Suppressor macrophage treated with lipopolysaccharide for 4 hours (primary cell): ENCODE measurements at regions not wholly inside any gene's neighbourhood (a gene's known extent, or its start where the extent isn't known, plus 50 kb on each side); places are given as distances from the start of the nearest gene placed in this dataset.
A peak's percentile ranks its signal among the peaks of the same experiment; 100 is the strongest.

Experiments used
- DNase-seq: peaks from one replicate; pipeline ENCODE4 v3.0.0-alpha.2; 2020

DNA sequence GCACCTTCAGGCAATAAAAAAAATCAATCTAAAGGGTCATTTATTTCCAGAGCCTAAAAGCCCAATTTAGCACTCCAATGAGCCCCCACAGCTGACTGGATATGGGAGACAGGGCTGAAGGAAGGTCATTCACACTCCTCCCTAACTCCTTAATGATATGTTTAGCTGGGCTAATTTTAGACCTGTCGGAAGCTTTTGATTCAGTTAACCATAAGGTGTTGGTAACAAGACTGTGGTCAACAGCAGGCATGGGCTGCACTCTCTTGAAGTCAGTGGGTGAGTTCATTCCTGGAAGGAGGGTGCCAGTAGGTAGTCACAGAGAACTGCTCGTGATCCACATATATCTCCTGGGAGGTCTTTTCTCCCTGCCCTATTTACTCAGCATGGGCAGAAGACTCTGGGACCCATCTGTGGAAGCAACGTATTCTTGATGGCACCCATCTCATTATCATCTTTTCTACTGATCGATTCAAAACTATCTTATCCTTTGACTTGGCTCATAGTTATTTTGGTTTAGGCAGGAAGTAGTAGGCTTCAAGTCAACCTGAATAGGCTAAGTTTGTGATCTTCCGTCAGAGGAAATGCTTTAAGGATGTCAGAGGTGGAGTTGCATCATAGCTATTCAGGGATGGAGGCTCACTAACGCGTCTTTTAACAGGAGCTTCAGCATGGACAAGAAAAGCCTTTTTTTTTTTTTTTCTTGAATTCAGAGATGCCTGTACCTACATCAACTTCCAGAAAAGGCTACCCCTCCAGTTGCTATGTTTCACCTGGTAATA, 367.7 kb upstream of the SLC30A5 start:
- no peak for DNase-seq

DNA sequence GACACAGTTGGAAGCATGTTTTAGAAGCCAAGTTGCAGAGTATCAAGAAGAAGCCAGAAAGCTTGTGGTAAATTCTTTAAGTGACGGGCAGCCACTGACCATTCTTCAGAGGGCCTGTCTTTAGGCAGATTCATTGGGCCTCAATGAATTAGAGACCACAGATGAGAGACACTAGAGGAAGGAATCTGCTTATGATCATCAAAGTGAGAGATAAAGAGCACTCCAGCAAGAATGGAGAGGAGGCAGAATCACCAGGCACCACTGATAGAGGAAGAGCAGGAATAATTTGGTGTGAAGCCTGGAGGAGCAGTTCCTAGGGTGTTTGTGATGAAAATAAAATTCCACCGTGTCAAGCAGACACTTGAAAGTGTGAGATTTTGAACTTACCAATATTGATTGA, 365.9 kb upstream of the SLC30A5 start:
- DNase-seq, result no peak

DNA sequence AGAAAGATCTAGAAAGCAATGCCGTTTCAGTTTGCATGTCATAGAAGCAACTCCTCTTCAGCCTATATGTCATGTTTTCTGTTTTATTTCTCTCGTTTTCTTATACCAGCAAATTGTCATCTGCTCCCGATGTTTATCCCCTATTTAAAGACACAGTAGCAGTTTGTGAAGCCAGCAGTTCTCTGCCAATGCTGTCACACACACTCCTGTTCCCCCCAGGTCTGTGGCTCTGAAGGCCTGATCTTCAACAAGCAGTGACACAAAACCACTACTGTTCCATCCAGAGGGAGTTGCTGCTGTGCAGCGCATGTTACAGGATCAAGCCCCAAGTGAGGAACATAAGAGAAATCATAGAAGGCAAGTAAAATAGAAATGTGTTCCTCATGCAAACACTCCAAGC, 364.1 kb upstream of the SLC30A5 start:
- DNase-seq, result no peak

DNA sequence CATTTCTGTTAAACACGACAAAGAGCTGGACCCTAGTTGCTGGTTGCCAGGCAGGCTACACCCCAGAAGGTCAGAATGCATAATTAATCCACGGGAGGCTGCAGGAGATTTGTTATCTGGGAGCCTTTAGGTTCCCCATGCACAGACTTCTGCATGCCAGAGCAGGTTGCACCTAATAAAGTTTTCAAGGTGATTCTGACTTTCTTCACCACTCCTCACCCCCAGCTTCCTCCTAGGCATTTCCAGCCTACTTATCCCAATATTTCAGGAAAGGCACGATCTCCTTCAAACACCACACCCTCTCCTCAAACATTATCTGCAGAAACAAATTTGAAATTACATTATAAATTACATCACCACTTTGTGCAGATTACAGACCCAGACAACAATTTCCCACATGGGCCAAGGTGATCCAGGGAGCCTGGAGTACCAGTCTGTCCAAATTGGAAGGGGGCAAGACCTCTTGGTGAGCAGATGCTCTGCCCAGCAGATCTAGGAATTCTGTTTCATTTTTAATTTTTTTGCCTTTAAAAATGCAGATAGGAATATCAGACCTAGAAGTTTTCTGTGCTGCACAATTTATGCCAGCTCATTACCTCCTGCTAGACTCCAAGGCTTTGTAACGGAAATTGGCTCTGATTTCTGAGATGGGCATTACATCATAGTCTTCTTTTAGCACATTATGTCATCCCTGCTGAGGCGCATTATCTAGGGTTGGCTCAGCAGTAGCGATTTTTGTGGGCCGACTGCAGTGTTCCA, 363.4 kb upstream of the SLC30A5 start:
- DNase-seq, result no peak

DNA sequence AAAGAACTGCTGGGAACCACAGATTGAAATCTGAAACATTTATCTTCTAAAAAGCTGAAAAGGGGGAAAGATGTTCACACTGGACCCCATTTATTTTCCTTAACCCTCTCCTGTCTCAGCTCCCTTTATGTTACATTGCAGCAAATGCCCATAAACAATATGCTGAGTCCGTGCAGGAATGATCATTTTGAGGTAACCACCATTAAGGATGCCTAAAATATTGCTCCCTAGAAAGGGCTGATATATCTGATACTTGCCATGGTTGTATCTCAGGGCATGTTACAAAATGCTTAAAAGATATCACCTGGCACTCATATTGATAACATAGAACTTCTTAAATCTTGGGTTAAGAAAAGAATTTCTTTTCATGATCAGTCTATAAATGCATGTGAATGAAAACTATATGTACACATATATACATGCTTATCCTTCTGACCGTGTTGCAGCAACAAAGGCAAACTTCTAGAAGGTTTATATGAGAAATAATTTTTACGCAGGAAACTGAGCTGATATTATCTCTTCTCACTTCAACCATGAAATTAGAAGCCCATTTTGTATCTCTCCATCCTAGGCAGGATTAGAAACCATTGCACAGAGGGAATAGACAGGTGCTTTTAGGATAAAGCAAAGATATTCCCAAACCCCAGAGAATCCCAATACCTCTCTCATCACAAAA, 362.7 kb upstream of the SLC30A5 start:
- no peak for DNase-seq

DNA sequence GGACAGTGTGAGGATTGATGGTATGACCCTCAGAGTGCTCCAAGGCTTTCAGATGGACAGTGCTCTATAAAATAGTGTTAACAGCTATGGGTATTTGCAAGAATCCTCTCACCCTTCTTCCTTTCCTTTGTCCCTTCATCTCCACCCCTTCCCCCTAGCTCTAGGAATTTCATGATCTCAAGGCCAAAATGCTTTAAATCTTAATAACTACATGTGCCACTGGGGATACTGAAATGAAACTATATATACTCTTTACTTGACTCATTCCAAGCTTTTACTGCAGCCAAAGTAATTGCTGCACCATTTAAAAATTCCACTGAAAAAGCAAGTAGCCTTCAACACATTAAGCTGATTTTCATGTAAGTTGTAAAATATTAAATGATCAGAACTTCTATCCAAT, 361.6 kb upstream of the SLC30A5 start:
- no peak for DNase-seq

DNA sequence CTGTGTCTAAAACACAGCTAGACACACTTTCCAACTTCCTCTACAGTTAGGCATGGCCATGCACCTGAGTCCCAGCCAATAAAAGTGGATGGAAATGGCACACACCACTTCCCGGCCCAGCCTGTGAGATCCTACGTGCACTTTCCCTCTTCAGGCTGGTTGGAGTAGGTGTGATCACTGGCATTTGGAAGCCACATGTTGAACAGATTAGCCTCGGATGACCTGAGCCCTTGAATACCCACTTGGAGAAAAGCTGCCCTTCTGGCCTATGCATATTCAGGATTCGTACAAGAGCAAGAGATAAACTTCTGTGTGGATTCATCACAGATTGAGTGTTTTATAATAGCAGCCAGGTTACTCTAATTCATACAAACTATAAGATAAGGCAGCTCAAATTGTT, 359.0 kb upstream of the SLC30A5 start:
- DNase-seq, result no peak

DNA sequence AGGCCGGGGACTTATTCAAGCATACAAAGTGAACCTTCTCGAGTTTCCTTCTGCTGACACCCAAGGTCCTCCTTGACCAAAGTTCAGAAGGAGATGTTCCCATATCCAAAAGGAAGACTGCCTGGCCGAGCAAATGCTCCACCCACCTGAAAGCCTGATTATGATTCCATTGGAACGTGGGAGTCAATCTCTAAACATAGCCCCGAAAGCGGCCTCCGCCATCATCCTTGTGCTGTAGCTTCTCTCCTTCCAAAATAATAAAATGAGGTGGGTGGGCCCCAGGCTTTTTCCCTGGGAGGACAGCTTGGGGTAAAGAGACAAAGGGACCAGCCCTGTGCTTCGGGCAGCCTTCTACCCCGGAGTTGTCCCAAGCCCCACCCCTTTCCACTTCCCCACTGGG, 355.6 kb upstream of the SLC30A5 start:
- no peak for DNase-seq

DNA sequence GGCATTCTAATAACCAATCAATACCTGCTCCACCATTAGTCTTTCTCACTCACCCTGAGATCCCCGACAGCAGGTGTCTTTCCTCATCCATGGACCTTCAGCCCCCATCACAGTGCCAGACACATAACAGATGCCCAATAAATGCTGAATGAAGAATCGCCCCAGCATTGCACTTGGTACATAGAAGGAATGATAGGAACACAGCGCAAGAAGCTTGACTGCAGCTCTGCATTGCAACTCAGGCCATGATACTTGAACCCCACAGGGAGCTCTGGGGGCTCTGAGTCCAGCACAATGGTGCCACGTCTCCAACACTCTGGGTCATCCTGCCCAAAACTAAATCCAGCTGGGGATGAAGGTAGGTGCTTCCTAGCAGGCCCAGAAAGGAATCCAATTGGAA, 355.0 kb upstream of the SLC30A5 start:
- DNase-seq, result no peak

DNA sequence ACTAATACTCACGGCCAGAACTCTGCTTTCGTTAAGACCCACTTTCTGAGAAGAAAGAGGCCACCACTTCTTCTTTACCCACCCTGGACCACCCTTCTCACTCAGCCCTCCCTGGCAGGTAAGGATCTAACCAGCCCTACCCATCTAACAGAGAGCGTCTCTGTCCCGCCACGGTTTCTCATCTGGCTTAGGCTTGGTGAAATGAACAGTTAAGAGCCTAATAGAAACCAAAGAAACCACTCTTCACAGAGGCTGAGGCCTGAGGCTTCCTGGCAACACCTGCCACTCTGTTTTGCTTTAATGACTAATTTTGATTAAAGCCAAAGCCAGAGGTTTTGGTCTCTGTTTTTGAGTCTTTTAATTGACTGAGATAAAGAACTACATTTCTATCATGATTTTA, 354.1 kb upstream of the SLC30A5 start:
- DNase-seq, result no peak

DNA sequence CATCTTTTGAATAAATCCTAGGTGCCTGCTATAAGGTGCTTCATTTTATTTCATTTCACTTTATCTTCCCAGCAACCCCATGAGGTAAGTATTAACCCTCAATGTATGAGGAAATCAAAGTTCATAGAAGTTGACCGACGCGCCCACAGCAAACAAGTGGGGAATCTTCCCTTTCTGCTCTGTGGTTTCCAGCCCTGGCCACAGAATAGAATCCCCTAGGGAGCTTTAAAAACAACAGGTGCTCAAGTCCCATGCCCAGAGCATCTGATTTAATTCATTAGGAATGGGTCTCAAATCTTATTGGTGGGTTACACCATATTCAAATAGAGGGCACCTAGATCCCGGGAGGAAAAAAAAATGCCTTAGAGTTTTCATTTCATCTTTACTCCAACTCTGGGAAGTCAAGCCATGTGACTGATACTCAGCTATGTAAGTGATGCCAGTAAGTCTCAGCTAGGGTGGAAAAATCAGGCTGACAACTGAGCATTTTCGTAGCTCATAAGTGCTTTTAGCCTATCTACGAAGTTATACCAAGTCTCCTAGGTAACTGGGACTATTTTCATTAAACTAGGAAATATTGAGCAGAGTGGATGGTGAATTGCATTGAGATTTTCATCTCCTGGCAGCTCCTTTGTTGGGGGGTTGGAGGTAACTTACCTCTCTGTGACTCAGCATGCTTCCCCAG, 353.4 kb upstream of the SLC30A5 start:
- no peak for DNase-seq

DNA sequence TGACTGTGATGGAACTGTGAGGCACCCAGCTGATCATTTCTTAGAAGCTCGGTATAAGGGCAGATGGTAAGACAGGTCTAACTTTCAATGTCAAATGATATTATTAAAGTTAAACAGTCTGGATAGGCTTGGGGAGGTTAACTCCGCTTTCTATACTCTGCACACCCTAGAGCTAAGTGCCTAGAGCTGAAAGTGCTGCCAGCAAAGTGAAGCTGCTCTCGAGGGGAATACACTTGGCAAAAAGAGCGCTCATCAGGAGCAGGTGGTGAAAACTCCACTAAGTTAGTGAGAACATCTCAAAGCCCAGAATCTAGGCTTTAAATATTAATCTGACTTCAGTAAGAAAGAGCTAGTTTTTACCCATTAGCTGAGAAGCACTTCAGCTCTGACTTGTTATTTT, 349.6 kb upstream of the SLC30A5 start:
- no peak for DNase-seq

DNA sequence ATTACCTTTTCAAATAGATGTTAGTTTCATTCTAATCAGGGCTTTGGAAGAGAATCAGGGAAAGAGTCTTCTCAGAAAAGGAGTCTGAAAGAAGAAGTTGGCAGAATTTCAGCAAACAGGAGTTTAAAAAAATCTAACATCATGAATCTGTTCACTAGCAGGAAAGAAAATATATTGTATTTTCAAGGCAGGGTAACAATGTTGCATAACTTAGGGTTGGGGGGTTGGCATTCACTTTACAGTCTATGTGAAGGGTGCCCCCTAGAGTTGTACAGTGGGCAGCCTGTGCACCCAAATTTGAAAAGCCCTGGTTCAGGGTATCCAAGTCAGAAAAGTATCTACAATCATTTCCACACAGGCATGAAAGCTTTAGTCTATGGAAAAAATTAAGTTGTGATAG, 348.4 kb upstream of the SLC30A5 start:
- DNase-seq, result no peak

DNA sequence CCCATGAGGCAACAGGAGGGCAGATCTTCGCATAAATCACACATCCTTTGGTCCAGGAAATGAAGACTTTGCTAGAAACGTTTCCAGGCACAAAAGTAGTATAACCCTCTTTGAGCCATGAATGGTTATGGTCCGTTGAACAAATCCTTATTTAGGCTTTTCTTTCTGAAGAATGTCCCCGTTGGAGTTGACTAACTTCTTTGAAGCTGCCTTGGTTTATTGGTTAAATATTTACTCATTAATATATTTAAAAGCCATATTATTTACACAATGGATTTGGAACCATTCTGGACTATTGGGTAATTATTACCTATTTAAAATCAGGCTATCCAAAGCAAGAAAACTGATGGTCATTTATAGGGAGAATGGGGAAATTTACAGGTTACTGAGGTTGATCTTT, 347.6 kb upstream of the SLC30A5 start:
- no peak for DNase-seq

DNA sequence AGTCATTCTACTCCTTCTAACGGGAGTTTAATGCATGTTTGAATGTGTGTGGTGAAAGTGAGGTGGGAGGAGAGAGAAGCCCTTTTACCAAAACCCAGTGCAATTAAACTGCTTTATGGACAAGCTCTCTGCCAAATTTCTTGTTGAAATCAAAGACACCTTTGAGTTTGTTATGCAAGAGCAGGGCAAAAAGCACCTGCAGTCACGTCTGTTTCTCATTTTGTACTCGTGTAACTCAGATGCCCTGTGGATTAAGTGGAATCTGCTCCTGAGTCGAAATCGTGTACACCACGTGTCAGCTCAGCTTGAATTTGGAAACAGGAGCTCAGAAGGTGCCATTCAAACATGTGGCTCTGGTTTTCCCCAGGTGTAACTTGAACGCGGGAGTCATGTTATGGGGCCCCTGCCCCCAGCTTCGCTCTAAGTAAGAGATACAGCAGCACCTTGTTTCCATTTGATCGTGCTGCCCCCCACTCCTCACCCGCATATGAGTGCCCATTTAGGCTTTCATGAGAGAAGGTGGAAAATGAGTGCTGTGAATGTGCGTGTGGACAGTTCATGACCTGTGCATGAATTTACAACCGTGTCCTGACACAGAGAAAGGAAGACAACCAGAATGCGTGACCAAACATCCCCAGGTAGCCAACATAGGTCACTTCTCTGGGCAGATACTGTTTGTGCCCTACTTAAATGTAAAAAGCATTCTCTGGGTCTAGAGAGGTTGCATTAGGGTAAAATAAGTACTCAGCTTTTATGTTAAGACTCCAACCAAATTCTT, 347.0 kb upstream of the SLC30A5 start:
- no peak for DNase-seq

DNA sequence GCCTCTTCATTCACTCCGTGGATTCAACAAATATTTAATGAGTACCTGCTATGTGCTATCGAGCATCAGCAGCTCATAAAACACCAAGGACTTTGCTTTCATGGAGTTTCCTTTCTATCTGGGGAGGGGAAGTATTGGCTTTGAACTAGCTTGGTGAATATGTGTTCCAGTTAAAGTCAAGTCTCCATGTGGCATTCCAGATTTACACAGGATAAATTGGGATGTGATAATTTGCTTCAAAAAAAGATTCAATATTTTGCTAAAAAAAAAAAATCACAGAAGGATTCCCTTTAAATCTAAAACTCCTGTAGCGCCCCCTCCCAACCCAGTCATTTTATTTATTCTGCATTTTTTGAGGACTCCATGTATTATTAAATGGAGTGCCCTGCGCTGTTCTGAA, 346.3 kb upstream of the SLC30A5 start:
- no peak for DNase-seq

DNA sequence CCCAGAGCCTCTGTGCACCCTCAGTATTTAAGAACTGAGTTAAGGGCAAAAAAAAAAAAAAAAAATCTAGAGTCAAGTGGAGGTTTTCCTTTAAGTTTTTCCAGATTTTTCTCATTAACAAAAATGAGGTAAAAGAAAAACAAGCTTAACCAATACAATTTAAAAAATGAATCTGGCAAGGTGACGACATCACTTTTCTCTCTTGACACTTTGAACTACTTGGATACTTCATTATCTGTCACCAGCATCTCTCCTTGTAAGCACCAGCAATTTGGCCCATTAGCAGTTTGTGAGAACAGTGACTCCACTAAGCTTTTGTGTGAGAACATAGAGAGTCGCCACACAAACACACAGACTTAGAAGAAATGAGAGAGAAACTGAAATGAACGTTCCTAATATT, 345.7 kb upstream of the SLC30A5 start:
- no peak for DNase-seq

DNA sequence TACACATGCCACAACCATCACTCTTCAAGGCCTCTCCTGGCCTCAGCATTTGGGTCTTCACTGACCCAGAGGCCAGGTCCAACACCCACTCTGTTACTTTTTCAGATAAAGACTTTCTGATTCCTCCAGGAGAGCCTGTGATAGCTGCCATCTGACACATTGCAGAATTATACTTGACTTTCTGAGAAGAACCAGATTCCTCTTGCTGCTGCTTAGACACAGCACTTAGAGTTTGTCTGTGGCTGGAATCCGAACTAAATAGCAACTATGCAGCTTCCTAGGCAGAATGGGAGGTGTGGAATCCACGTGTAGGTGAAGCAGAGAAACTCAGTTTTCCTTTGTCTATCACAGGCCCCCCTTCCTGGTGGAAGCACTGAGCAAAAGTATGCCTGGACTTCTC, 344.7 kb upstream of the SLC30A5 start:
- DNase-seq, result no peak

DNA sequence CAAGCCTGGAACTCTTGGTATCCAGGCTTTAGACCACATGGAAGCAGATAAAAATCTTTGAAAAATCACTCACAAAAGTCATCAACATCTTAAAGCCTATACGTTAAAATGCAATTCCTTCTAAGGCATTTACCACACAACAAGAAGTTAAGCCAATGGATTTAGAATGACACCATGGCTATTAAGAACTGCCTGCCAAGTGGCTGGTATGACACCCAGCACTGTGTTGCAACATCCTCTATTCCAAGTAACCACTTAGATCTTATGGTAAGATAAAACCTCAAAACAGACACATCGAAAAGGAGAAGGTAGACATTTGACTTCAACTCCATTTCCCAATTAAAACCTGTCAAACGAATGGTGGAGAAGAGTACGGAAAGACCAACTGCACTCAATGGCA, 344.2 kb upstream of the SLC30A5 start:
- peak; percentile 3 for DNase-seq

DNA sequence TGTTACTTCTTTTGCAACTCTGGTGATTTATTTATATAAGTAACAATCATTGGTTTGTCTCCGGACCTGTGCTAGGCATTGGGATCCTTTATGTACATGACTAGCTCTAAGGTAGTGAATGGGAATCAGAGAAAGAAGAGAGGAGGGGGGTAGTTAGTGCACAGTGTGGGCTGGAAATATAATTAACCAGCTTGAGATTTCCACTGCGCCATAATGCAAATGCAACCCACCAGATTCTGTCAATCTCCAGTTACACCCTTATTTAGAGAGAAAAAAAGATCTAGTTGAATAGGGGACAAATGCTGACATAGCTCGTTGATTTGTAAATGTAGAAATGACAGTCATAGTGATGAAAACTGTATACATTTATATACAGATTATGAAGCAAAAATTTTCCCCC, 342.2 kb upstream of the SLC30A5 start:
- no peak for DNase-seq

DNA sequence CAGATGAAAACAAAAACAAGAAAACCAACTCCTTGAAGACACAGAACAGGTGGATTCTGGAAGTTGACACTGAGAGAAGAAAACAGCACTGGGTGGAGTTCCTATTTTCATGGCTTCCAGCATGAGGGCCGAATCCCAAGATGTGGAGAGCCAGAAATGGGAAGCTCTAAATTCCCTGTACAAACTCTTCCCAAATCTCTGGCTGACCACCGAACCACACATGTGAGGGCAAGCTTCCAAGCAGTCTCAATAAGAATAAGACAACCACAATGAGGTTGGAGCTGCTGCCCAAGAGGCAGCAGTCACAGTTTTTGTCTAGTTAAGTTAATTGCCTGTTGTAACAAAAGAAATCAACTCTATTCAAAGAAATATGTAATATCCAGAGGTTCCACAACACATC, 339.3 kb upstream of the SLC30A5 start:
- DNase-seq, result no peak

DNA sequence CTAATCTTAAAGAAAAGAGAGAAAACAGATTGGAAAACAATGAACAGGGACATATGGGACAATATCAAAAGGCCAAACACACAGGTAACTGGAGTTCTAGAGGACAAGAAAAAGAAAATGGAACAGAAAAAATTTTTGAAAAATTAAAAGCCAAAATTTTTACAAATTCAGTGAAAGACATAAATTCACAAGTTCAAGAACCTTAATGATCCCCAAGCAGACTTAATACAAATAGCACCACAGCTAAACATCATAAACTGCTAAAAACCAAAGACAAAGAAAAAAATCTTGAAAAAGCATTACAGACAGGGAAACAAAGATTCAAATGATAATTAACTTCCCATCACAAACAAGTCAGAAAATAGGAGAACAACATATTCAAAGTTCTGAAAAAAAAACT, 338.5 kb upstream of the SLC30A5 start:
- no peak for DNase-seq

DNA sequence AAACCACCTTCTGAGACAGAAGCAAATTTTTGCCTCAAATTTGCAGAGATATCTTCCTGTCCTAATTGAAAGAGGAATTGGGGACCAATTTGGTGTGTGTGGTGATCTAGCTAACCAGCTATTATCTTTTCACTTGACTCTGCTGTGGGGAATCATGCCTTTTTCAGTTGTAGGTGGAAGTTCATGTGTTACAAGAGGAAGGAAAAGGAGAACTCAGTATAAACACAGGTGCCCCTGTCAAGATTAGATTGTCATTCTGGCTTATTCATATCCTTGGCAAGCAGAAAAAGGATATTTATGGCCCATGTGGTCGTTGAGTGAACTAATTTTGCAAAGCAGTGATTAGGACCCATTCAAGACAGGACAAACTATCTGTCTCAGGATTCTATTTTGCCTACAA, 336.8 kb upstream of the SLC30A5 start:
- DNase-seq, result no peak
